CD14-positive monocyte (primary cell): ENCODE measurements at regions not wholly inside any gene's neighbourhood (a gene's known extent, or its start where the extent isn't known, plus 50 kb on each side); places are given as distances from the start of the nearest gene placed in this dataset.

Experiments used
- DNase-seq, 3 donors: peaks; one replicate each; pipeline ENCODE4 v3.0.0-alpha.2; 2011 to 2022
- H2AFZ ChIP-seq: 2 replicates; pipeline ENCODE4 v1.6.0; 2012; ENCODE audit warnings: mild to moderate bottlenecking, low read depth, low read length, inconsistent platforms; ENCODE audit not compliant: insufficient read depth, poor library complexity, severe bottlenecking
- H3K27ac ChIP-seq, 2 donors: 1 replicate in 1 of 2; 2 replicates in 1 of 2; pipeline ENCODE4 v1.5.1; 2012 to 2013; ENCODE audit warnings: low read length in 2 of 2, control low read depth in 1 of 2, inconsistent platforms in 1 of 2, low read depth in 1 of 2, mild to moderate bottlenecking in 1 of 2
- H3K27me3 ChIP-seq, 2 donors: one replicate each; pipeline versions ENCODE4 v1.6.0 to v1.6.1; 2011 to 2013; ENCODE audit warnings: low read length in 2 of 2; ENCODE audit not compliant: control insufficient read depth in 2 of 2, insufficient read depth in 2 of 2
- H3K36me3 ChIP-seq, 2 donors: replicated peaks in 1 of 2; 1 replicate in 1 of 2; 2 replicates in 1 of 2; pipeline versions ENCODE4 v1.5.1 to v1.6.1; 2012 to 2013; ENCODE audit warnings: low read length in 2 of 2, control low read depth in 1 of 2, inconsistent platforms in 1 of 2, mild to moderate bottlenecking in 1 of 2; ENCODE audit not compliant: insufficient read depth in 2 of 2, control insufficient read depth in 1 of 2
- H3K4me1 ChIP-seq, 2 donors: 1 replicate in 1 of 2; 2 replicates in 1 of 2; pipeline versions ENCODE4 v1.5.1 to v1.6.1; 2012 to 2013; ENCODE audit warnings: low read length in 2 of 2, control low read depth in 1 of 2, inconsistent platforms in 1 of 2, mild to moderate bottlenecking in 1 of 2, moderate library complexity in 1 of 2; ENCODE audit not compliant: insufficient read depth in 2 of 2, control insufficient read depth in 1 of 2
- H3K4me2 ChIP-seq: replicated peaks from 2 replicates; pipeline ENCODE3; 2012; ENCODE audit warnings: low read length, moderate library complexity, mild to moderate bottlenecking; ENCODE audit not compliant: poor library complexity, severe bottlenecking; ENCODE audit errors: extremely low read depth
- H3K4me3 ChIP-seq, 3 experiments: fragments of 200-600 bp in 1 of 3; sonication (generic) in 1 of 3; replicated peaks in 1 of 3; 1 replicate in 2 of 3; 2 replicates in 1 of 3; pipeline ENCODE4 v1.5.1; 2011 to 2013; ENCODE audit warnings: low read length in 3 of 3, mild to moderate bottlenecking in 3 of 3, control low read depth in 2 of 3, low read depth in 2 of 3, inconsistent platforms in 1 of 3, moderate library complexity in 1 of 3
- H3K79me2 ChIP-seq: 2 replicates; pipeline ENCODE4 v1.6.0; 2012; ENCODE audit warnings: mild to moderate bottlenecking, control low read depth, inconsistent platforms, low read length, moderate library complexity; ENCODE audit not compliant: insufficient read depth
- H3K9ac ChIP-seq: 2 replicates; pipeline ENCODE4 v1.6.0; 2017; ENCODE audit warnings: low read length, mild to moderate bottlenecking; ENCODE audit not compliant: insufficient read depth, poor library complexity, severe bottlenecking
- H3K9me3 ChIP-seq, 2 donors: replicated peaks in 1 of 2; 1 replicate in 1 of 2; 2 replicates in 1 of 2; pipeline versions ENCODE4 v1.5.1 to v1.6.1; 2012 to 2013; ENCODE audit warnings: low read length in 2 of 2, control low read depth in 1 of 2; ENCODE audit not compliant: control insufficient read depth in 1 of 2, insufficient read depth in 1 of 2
- H4K20me1 ChIP-seq: 2 replicates; pipeline ENCODE4 v1.6.0; 2012; ENCODE audit warnings: mild to moderate bottlenecking, low read length, control low read depth, moderate library complexity; ENCODE audit not compliant: insufficient read depth
- H3K27ac Mint-ChIP-seq, 7 donors: one replicate each; pipeline ENCODE4 v1.8.0; 2020; ENCODE audit warnings: mild to moderate bottlenecking in 7 of 7, mixed read lengths in 7 of 7, moderate library complexity in 6 of 7, inconsistent platforms in 2 of 7
- H3K27me3 Mint-ChIP-seq, 3 donors: one replicate each; pipeline ENCODE4 v1.8.0; 2021 to 2022; ENCODE audit warnings: low read depth in 3 of 3, mild to moderate bottlenecking in 3 of 3, mixed read lengths in 3 of 3, moderate library complexity in 3 of 3, inconsistent platforms in 1 of 3
- H3K36me3 Mint-ChIP-seq, 2 donors: one replicate each; pipeline ENCODE4 v1.8.0; 2020; ENCODE audit warnings: mixed read lengths in 2 of 2, inconsistent platforms in 1 of 2, mild to moderate bottlenecking in 1 of 2
- H3K4me1 Mint-ChIP-seq: one replicate; pipeline ENCODE4 v1.8.0; 2020; ENCODE audit warnings: mild to moderate bottlenecking, mixed read lengths
- H3K4me3 Mint-ChIP-seq, 2 donors: one replicate each; pipeline ENCODE4 v1.8.0; 2020; ENCODE audit warnings: mild to moderate bottlenecking in 2 of 2, mixed read lengths in 2 of 2, moderate library complexity in 1 of 2
- H3K9me3 Mint-ChIP-seq, 7 donors: one replicate each; pipeline ENCODE4 v1.8.0; 2020 to 2022; ENCODE audit warnings: mixed read lengths in 7 of 7, mild to moderate bottlenecking in 6 of 7, moderate library complexity in 6 of 7, inconsistent platforms in 2 of 7
- CTCF ChIP-seq: fragments of 200-600 bp; IDR thresholded peaks from one replicate; pipeline ENCODE4 v1.8.0; 2022; ENCODE audit warnings: antibody characterized with exemption, mild to moderate bottlenecking
- WGBS: methylation state at CpG from one replicate; pipeline ENCODE4 v1.1.5; 2013; ENCODE audit warnings: missing lambda C conversion rate; ENCODE audit not compliant: insufficient coverage; 5-methylcytosine and 5-hydroxymethylcytosine counted together
- intact Hi-C, 2 donors: fragments of 100-400 bp; cut with micrococcal nuclease; formaldehyde crosslinking; loops; one replicate each; pipeline versions ENCODE4 v1.15.0 to v1.15.1; 2023

GRCh38 chr2:150212722-150213171, 274.7 kb downstream of the RND3 start:
- Mint-ChIP-seq H3K27ac (no peak overlapping the region), H3K27me3 (peaks cover 0 to 2% (median 0%) of the 10 kb centered on the region in 3 donors), H3K9me3 (peaks cover 0 to 5% (median 0%) of the 10 kb centered on the region in 7 donors), H3K4me3 (no peak overlapping the region), H3K4me1 (no peaks in the 10 kb centered on the region), H3K36me3 (no peaks in the 10 kb centered on the region)
- no peak overlapping the region for H3K27ac ChIP-seq
- no peaks in the 10 kb centered on the region for H3K4me1 ChIP-seq
- WGBS, result 69% methylated on average over 3 of the region's 4 CpGs
- no peak for TF ChIP-seq CTCF
- H3K36me3 ChIP-seq, result no peaks in the 10 kb centered on the region
- peaks cover 0 to 4% of the 10 kb centered on the region in 2 donors for H3K9me3 ChIP-seq
- H3K4me2 ChIP-seq, result no peak overlapping the region
- intact Hi-C loops, result no loop called here
- no peaks in the 10 kb centered on the region for H4K20me1 ChIP-seq
- no peaks in the 10 kb centered on the region for H3K27me3 ChIP-seq
- no peak overlapping the region for H3K9ac ChIP-seq
- H2AFZ ChIP-seq, result no peak overlapping the region
- no peaks in the 10 kb centered on the region for H3K79me2 ChIP-seq
- DNase-seq, result no peak
- no peak overlapping the region for H3K4me3 ChIP-seq

GRCh38 chr2:150211164-150211631, 276.3 kb downstream of the RND3 start:
- Mint-ChIP-seq H3K36me3 (no peaks in the 10 kb centered on the region), H3K9me3 (peaks cover 0 to 12% (median 0%) of the 10 kb centered on the region in 7 donors), H3K27me3 (peaks cover 0 to 2% (median 0%) of the 10 kb centered on the region in 3 donors), H3K4me1 (no peaks in the 10 kb centered on the region), H3K4me3 (no peak overlapping the region), H3K27ac (no peak overlapping the region)
- intact Hi-C loops, result no loop called here
- no peak for DNase-seq
- TF ChIP-seq CTCF, result no peak
- Histone ChIP-seq H3K4me2 (no peak overlapping the region), H2AFZ (no peak overlapping the region), H3K79me2 (no peaks in the 10 kb centered on the region), H3K9ac (no peak overlapping the region), H3K27ac (no peak overlapping the region), H3K27me3 (no peaks in the 10 kb centered on the region), H3K9me3 (peaks cover 0 to 4% of the 10 kb centered on the region in 2 donors), H3K4me3 (no peak overlapping the region), H3K4me1 (no peaks in the 10 kb centered on the region), H4K20me1 (no peaks in the 10 kb centered on the region), H3K36me3 (no peaks in the 10 kb centered on the region)
